HEK293 (cell line): ENCODE measurements at regions not wholly inside any gene's neighbourhood (a gene's known extent, or its start where the extent isn't known, plus 50 kb on each side); places are given as distances from the start of the nearest gene placed in this dataset.

Source experiments
- CTCF ChIA-PET: fragments of 350-600 bp; formaldehyde crosslinking; extraction: SDS; loops from one replicate; lab custom pipeline; 2021; ENCODE audit warnings: antibody characterized with exemption; lab: Yijun Ruan, JAX
- POLR2A ChIA-PET: fragments of 300-600 bp; formaldehyde crosslinking; extraction: SDS; loops from one replicate; lab custom pipeline; 2020; ENCODE audit warnings: antibody characterized with exemption, inconsistent platforms; lab: Yijun Ruan, JAX
- H3K27ac ChIP-seq: fragments of 200-500 bp; sonication (Bioruptor generic); 2 replicates; pipeline ENCODE4 v1.5.1; 2014; ENCODE audit warnings: low read depth, low read length, control low read depth, inconsistent platforms; ENCODE audit errors: extremely low read depth
- H3K36me3 ChIP-seq, 2 experiments: fragments of 200-500 bp in 1 of 2; sonication (Bioruptor generic) in 1 of 2; 1 replicate in 1 of 2; 2 replicates in 1 of 2; pipeline ENCODE4 v1.5.1; 2014 to 2017; ENCODE audit warnings: inconsistent platforms in 2 of 2, low read length in 2 of 2; ENCODE audit not compliant: control insufficient read depth in 2 of 2, insufficient read depth in 1 of 2
- H3K4me1 ChIP-seq: fragments of 200-500 bp; sonication (Bioruptor generic); 2 replicates; pipeline ENCODE4 v1.5.1; 2014; ENCODE audit warnings: mild to moderate bottlenecking, low read length, inconsistent platforms; ENCODE audit not compliant: control insufficient read depth, insufficient read depth
- H3K4me3 ChIP-seq: 2 replicates; pipeline ENCODE4 v1.5.1; 2011; ENCODE audit warnings: low read depth, mild to moderate bottlenecking, control low read depth, low read length, moderate library complexity
- H3K9me3 ChIP-seq: fragments of 200-500 bp; sonication (Bioruptor generic); 2 replicates; pipeline ENCODE4 v1.5.1; 2014; ENCODE audit warnings: low read depth, low read length, inconsistent platforms; ENCODE audit not compliant: control insufficient read depth, insufficient read depth
- EGR2 ChIP-seq: fragments of 450-650 bp; formaldehyde crosslinking; IDR thresholded peaks from 2 replicates; pipeline ENCODE4 v1.5.1; 2016; ENCODE audit warnings: low read depth, missing biosample characterization, missing genetic modification characterization
- GLIS2 ChIP-seq: fragments of 450-650 bp; formaldehyde crosslinking; IDR thresholded peaks from 2 replicates; pipeline ENCODE4 v1.5.1; 2016; ENCODE audit warnings: missing biosample characterization, missing genetic modification characterization
- HOXC10 ChIP-seq: sonication (generic); formaldehyde crosslinking; IDR thresholded peaks from 2 replicates; pipeline ENCODE4 v1.8.1; 2023; ENCODE audit warnings: mild to moderate bottlenecking, missing genetic modification reagents
- HOXD13 ChIP-seq: sonication (generic); formaldehyde crosslinking; IDR thresholded peaks from 2 replicates; pipeline ENCODE4 v1.8.0; 2022; ENCODE audit warnings: missing genetic modification reagents, borderline replicate concordance
- PBX3 ChIP-seq: sonication (generic); formaldehyde crosslinking; IDR thresholded peaks from 2 replicates; pipeline ENCODE4 v1.8.1; 2022; ENCODE audit warnings: mild to moderate bottlenecking, moderate library complexity, missing genetic modification reagents
- SETDB1 ChIP-seq: IDR thresholded peaks from one replicate; pipeline ENCODE4 v1.6.1; 2017; ENCODE audit warnings: mild to moderate bottlenecking, low read length, moderate library complexity, mixed read lengths; ENCODE audit not compliant: insufficient read length
- ZBTB1 ChIP-seq: fragments of 450-650 bp; formaldehyde crosslinking; IDR thresholded peaks from 2 replicates; pipeline ENCODE4 v1.5.1; 2016; ENCODE audit warnings: missing biosample characterization, missing genetic modification characterization
- ZNF148 ChIP-seq: fragments of 450-650 bp; formaldehyde crosslinking; IDR thresholded peaks from 2 replicates; pipeline ENCODE4 v1.5.0; 2017; ENCODE audit warnings: missing biosample characterization, missing genetic modification characterization, borderline replicate concordance
- ZNF174 ChIP-seq: fragments of 450-650 bp; formaldehyde crosslinking; IDR thresholded peaks from 2 replicates; pipeline ENCODE4 v1.5.0; 2017; ENCODE audit warnings: missing biosample characterization, mild to moderate bottlenecking, missing genetic modification characterization
- ZNF175 ChIP-seq: fragments of 450-650 bp; formaldehyde crosslinking; IDR thresholded peaks from 2 replicates; pipeline ENCODE4 v1.5.1; 2016; ENCODE audit warnings: missing biosample characterization, missing genetic modification characterization
- ZNF19 ChIP-seq: fragments of 450-650 bp; formaldehyde crosslinking; IDR thresholded peaks from 2 replicates; pipeline ENCODE4; 2016; ENCODE audit warnings: missing biosample characterization, missing genetic modification characterization, low read depth
- ZNF26 ChIP-seq: fragments of 450-650 bp; formaldehyde crosslinking; IDR thresholded peaks from 2 replicates; pipeline ENCODE4 v1.5.1; 2016; ENCODE audit warnings: missing biosample characterization, missing genetic modification characterization
- ZNF394 ChIP-seq: fragments of 450-650 bp; formaldehyde crosslinking; IDR thresholded peaks from 2 replicates; pipeline ENCODE4 v1.5.1; 2016; ENCODE audit warnings: missing biosample characterization, missing genetic modification characterization, mild to moderate bottlenecking, moderate library complexity, borderline replicate concordance
- ZNF48 ChIP-seq: fragments of 450-650 bp; formaldehyde crosslinking; IDR thresholded peaks from 2 replicates; pipeline ENCODE4 v1.5.1; 2016; ENCODE audit warnings: missing biosample characterization, missing genetic modification characterization
- ZNF510 ChIP-seq: fragments of 450-650 bp; formaldehyde crosslinking; IDR thresholded peaks from 2 replicates; pipeline ENCODE4 v1.5.1; 2018; ENCODE audit warnings: mild to moderate bottlenecking, missing genetic modification characterization, missing biosample characterization; ENCODE audit not compliant: insufficient replicate concordance
- ZNF514 ChIP-seq: fragments of 450-650 bp; formaldehyde crosslinking; IDR thresholded peaks from 2 replicates; pipeline ENCODE4 v1.5.1; 2016; ENCODE audit warnings: missing biosample characterization, missing genetic modification characterization
- ZNF529 ChIP-seq: fragments of 450-650 bp; formaldehyde crosslinking; IDR thresholded peaks from 2 replicates; pipeline ENCODE4 v1.5.1; 2017; ENCODE audit warnings: missing genetic modification characterization, missing biosample characterization; ENCODE audit not compliant: insufficient replicate concordance
- ZNF549 ChIP-seq: fragments of 450-650 bp; IDR thresholded peaks from 2 replicates; pipeline ENCODE4 v1.5.1; 2018; ENCODE audit warnings: missing biosample characterization, missing genetic modification characterization, mild to moderate bottlenecking, inconsistent platforms, moderate library complexity
- ZNF658 ChIP-seq: fragments of 450-650 bp; formaldehyde crosslinking; IDR thresholded peaks from 2 replicates; pipeline ENCODE4; 2016; ENCODE audit warnings: missing biosample characterization, missing genetic modification characterization
- ZNF670 ChIP-seq: fragments of 450-650 bp; formaldehyde crosslinking; IDR thresholded peaks from 2 replicates; pipeline ENCODE4 v1.5.1; 2016; ENCODE audit warnings: missing biosample characterization, missing genetic modification characterization, low read depth
- ZSCAN5A ChIP-seq: fragments of 450-650 bp; formaldehyde crosslinking; IDR thresholded peaks from 2 replicates; pipeline ENCODE4 v1.5.1; 2016; ENCODE audit warnings: missing biosample characterization, missing genetic modification characterization
- TF ChIP-seq, protein P1 (sequence below): fragments of 450-650 bp; formaldehyde crosslinking; IDR thresholded peaks from 2 replicates; pipeline ENCODE4 v1.5.1; 2017; ENCODE audit warnings: missing biosample characterization, missing genetic modification characterization
- TF ChIP-seq, protein P2 (sequence below): fragments of 450-650 bp; formaldehyde crosslinking; IDR thresholded peaks from 2 replicates; pipeline ENCODE4 v1.5.1; 2016; ENCODE audit warnings: missing biosample characterization, missing genetic modification characterization

DNA sequence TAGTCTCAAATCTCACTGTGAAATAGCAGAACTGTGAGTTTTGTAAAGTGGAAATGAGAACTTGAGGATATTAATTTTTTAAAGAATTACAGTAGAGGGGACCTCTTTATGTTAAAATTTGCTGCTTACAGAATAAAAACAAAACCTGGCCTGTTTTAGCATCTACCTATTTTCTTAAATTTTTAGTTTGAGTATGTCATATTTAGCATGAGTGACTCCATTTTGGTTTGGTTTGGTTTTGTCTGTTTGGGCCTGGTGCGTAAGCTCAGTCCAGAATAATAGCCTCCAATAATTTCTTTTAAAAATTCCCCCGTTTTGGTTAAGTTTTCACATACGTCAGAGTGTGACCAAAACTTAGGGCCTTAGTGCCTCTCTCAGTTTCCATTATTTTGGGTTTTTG is 152.0 kb upstream of the ZNF92 start:
- no peaks in the 10 kb centered on the region for H3K36me3 ChIP-seq
- no peak overlapping the region for H3K27ac ChIP-seq
- ChIA-PET POLR2A (interaction anchor here (0.6 kb wide), 1 partner anchor 44 kb away, joined by 4 read pairs; no protein-coding TSS in a partner anchor), CTCF (interaction anchor here (3.0 kb wide), 1 partner anchor 86 kb away, joined by 15 read pairs; no protein-coding TSS in a partner anchor)
- TF ChIP-seq ZSCAN5A (tag by site-specific recombination) = no peak
- no peak for TF ChIP-seq ZNF510 (tag by site-specific recombination)
- no peak for TF ChIP-seq HOXD13 (CRISPR knock-in tag)
- no peak for TF ChIP-seq HOXC10
- no peak for TF ChIP-seq ZNF658
- TF ChIP-seq ZNF394 (tag by site-specific recombination) = no peak
- no peak for TF ChIP-seq ZNF175
- no peak for TF ChIP-seq SETDB1
- no peak for TF ChIP-seq EGR2 (tag by site-specific recombination)
- TF ChIP-seq ZBTB1 = no peak
- no peak for TF ChIP-seq ZNF549 (tag by site-specific recombination)
- TF ChIP-seq, protein P1, sequence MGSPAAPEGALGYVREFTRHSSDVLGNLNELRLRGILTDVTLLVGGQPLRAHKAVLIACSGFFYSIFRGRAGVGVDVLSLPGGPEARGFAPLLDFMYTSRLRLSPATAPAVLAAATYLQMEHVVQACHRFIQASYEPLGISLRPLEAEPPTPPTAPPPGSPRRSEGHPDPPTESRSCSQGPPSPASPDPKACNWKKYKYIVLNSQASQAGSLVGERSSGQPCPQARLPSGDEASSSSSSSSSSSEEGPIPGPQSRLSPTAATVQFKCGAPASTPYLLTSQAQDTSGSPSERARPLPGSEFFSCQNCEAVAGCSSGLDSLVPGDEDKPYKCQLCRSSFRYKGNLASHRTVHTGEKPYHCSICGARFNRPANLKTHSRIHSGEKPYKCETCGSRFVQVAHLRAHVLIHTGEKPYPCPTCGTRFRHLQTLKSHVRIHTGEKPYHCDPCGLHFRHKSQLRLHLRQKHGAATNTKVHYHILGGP (tag by site-specific recombination) = no peak
- no peak for TF ChIP-seq ZNF19
- H3K4me3 ChIP-seq = no peak overlapping the region
- H3K9me3 ChIP-seq = no peaks in the 10 kb centered on the region
- H3K4me1 ChIP-seq = no peaks in the 10 kb centered on the region

DNA sequence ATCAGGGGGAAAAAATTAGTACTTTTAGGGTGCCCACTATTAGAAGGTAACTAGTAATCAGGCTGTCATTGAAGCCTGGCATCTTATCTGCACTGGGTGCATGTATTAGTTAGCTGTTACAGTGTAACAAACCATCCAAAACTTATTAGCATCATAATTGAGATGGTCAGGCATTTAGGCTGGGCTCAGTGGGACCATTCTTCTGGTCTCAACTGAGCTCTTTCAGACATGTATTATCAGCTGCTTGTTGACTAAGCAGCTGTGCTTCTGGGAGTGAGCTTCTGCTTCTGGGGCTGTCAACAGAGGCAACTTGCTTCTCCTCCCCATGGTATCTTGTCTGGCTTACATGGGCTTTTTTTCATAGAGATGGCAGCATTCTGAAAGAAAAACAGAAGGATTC is 154.0 kb upstream of the ZNF92 start:
- Histone ChIP-seq H3K4me1 (no peaks in the 10 kb centered on the region), H3K36me3 (no peaks in the 10 kb centered on the region), H3K27ac (no peak overlapping the region), H3K9me3 (no peaks in the 10 kb centered on the region), H3K4me3 (no peak overlapping the region)
- CTCF ChIA-PET = interaction anchor here (0.5 to 3.0 kb wide), 2 partner anchors 27 to 88 kb away, joined by 4 to 15 read pairs; no protein-coding TSS in a partner anchor
- POLR2A ChIA-PET = no interaction called here
- TF ChIP-seq ZNF174 (tag by site-specific recombination) (no peak), ZNF529 (tag by site-specific recombination) (no peak), ZNF514 (tag by site-specific recombination) (no peak), GLIS2 (no peak), ZNF148 (no peak), ZNF670 (tag by site-specific recombination) (no peak), ZNF48 (tag by site-specific recombination) (no peak), ZNF26 (tag by site-specific recombination) (no peak), PBX3 (no peak)
- TF ChIP-seq, protein P2, sequence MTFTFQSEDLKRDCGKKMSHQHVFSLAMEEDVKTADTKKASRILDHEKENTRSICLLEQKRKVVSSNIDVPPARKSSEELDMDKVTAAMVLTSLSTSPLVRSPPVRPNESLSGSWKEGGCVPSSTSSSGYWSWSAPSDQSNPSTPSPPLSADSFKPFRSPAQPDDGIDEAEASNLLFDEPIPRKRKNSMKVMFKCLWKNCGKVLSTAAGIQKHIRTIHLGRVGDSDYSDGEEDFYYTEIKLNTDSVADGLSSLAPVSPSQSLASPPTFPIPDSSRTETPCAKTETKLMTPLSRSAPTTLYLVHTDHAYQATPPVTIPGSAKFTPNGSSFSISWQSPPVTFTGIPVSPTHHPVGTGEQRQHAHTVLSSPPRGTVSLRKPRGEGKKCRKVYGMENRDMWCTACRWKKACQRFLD (tag by site-specific recombination) = no peak
